ENCODE measurements at regions not wholly inside any gene's neighbourhood (a gene's known extent, or its start where the extent isn't known, plus 50 kb on each side); places are given as distances from the start of the nearest gene placed in this dataset.
"Not testable (repeated sequence)": the region's sequence is repeated elsewhere in the genome, so short reads cannot be mapped to it uniquely, and the experiment has no call there.

DNA sequence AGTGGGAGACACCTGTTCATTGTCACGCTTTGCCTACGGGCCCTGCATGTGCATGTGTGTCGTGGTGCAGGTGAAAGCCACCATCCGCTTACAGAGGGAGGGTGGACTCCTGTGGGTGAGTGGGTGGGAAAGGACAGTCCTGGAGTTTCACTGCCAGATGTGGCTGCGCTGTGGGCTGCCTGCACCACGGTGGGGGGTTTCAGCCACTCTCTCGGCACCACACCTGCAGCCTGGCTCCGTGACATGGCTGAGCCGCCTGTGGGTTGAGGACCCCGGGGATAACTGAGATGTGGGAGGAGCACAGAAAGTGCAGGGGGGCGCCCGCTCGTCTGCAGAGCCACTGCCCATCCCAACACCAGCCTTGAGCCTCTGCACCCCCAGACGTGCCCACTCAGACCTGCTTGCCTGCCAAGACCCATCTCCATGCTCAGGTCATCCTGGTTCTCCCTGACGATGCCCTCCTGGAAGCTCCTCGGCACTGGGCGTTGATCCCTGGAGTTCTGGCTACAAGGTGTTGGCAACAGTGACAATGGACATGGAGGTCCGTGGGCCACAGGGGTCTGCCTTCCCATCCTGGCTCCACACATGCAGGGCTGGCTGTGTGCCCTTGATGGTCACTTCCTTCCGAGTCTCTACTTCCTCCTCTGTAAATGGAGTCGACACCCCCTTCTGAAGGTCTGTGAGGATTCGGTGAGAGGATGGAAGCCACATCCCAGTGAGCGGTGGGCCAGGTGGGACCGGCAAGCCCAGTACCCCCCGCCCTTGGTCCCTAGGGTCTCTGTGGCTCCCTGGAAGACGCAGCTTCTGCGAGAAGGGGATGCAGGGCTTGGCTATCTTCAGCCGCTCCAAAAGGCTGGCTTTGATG is 1007.0 kb downstream of the BRD1 start:
- no peak overlapping the region for H3K4me3 ChIP-seq (ENCODE audit: low read length)
- TF ChIP-seq CTCF (IDR thresholded peaks at IDR 0.05; ENCODE audit: insufficient read depth, low read depth, low read length, missing control alignments): no peak
- no peak for DNase-seq (ENCODE audit: low read depth)

DNA sequence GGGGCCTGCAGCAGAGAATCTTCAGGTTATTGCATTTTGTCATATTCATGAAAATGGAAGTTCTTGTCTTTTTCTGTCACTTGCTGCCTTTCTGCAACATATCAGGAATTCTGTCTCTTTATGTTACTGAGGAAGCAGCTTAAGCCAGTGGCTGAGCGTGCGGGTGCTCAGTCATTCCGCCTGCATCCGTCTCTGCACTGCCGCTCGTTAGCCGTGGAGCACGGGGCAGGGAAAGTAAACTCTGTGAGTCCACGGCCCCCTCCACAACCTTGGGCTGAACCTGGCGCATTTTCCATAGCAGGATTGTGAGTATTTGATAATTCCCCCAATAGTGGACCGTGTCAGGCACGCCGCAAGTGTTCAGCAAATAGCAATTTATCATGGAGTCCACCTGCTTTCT is 1007.7 kb downstream of the BRD1 start:
- H3K4me3 ChIP-seq (ENCODE audit: low read length): no peak overlapping the region
- no peak for TF ChIP-seq CTCF (IDR thresholded peaks at IDR 0.05; ENCODE audit: insufficient read depth, low read depth, low read length, missing control alignments)
- DNase-seq (ENCODE audit: low read depth): no peak

- no peak for DNase-seq (ENCODE audit: low read depth)
- H3K4me3 ChIP-seq (ENCODE audit: low read length): no peak overlapping the region
- no peak for TF ChIP-seq CTCF (IDR thresholded peaks at IDR 0.05; ENCODE audit: insufficient read depth, low read depth, low read length, missing control alignments)
Measured at GRCh38 chr22:48819232-48819631, 1008.4 kb downstream of the BRD1 start.

DNA sequence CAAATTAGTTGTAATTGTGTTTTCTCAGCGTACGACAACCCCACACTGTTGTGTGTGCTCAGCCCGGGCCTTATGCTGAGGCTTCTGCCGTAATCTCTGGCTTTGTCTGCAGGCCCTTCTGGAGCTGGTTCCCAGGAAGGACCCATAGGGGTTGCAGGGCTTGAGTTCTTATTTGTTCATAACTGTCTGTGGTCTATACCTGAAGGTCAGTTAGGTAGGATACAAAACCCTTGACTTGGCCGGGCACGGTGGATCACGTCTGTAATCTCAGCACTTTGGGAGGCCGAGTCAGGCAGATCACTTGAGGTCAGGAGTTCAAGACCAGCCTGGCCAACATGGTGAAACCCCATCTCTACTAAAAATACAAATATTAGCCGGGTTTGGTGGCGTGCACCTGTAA is 1010.2 kb downstream of the BRD1 start:
- DNase-seq (ENCODE audit: low read depth); H3K4me3 ChIP-seq (ENCODE audit: low read length): not testable (repeated sequence)

GRCh38 chr22:48811885-48812284 is 1015.8 kb downstream of the BRD1 start:
- H3K4me3 ChIP-seq (ENCODE audit: low read length): no peak overlapping the region
- no peak for TF ChIP-seq CTCF (IDR thresholded peaks at IDR 0.05; ENCODE audit: insufficient read depth, low read depth, low read length, missing control alignments)
- DNase-seq (ENCODE audit: low read depth): no peak

GRCh38 chr22:48808038-48808960 is 1019.4 kb downstream of the BRD1 start:
- TF ChIP-seq CTCF (IDR thresholded peaks at IDR 0.05; ENCODE audit: insufficient read depth, low read depth, low read length, missing control alignments): no peak
- no peak for DNase-seq (ENCODE audit: low read depth)
- no peak overlapping the region for H3K4me3 ChIP-seq (ENCODE audit: low read length)

GRCh38 chr22:48807155-48807554 is 1020.5 kb downstream of the BRD1 start:
- no peak overlapping the region for H3K4me3 ChIP-seq (ENCODE audit: low read length)
- no peak for TF ChIP-seq CTCF (IDR thresholded peaks at IDR 0.05; ENCODE audit: insufficient read depth, low read depth, low read length, missing control alignments)
- DNase-seq (ENCODE audit: low read depth): no peak

All from epithelial cell of esophagus (primary cell).